ENCODE measurements at regions not wholly inside any gene's neighbourhood (a gene's known extent, or its start where the extent isn't known, plus 50 kb on each side); places are given as distances from the start of the nearest gene placed in this dataset.

GRCh38 chr13:40375489-40376171 lies 290.8 kb downstream of the FOXO1 start:
- Histone ChIP-seq H3K27me3 (no peaks in the 10 kb centered on the region), H3K4me1 (no peaks in the 10 kb centered on the region), H3K9me3 (no peaks in the 10 kb centered on the region), H3K4me3 (no peak overlapping the region), H3K36me3 (ENCODE audit: low read depth, missing control alignments) (no peaks in the 10 kb centered on the region), H3K27ac (no peak overlapping the region)
- intact Hi-C loops (cut with DNase I; ENCODE audit: low total_unique reads) = no loop called here
- no peak for TF ChIP-seq CTCF (IDR thresholded peaks at IDR 0.05)
- no peak for TF ChIP-seq POLR2A (IDR thresholded peaks at IDR 0.05)
- 90 to 93% methylated on average over 7 of the region's 7 CpGs for WGBS, 2 donors
- DNase-seq = no peak

GRCh38 chr13:40376296-40376849 lies 290.1 kb downstream of the FOXO1 start:
- no peaks in the 10 kb centered on the region for H3K9me3 ChIP-seq
- intact Hi-C loops (cut with DNase I; ENCODE audit: low total_unique reads) = no loop called here
- DNase-seq = no peak
- TF ChIP-seq CTCF (IDR thresholded peaks at IDR 0.05) (no peak), POLR2A (IDR thresholded peaks at IDR 0.05) (no peak)
- H3K27ac ChIP-seq = no peak overlapping the region
- H3K27me3 ChIP-seq = no peaks in the 10 kb centered on the region
- H3K36me3 ChIP-seq (ENCODE audit: low read depth, missing control alignments) = no peaks in the 10 kb centered on the region
- WGBS, 2 donors = 86 to 100% methylated on average over 2 to 4 of the region's 4 CpGs
- no peaks in the 10 kb centered on the region for H3K4me1 ChIP-seq
- no peak overlapping the region for H3K4me3 ChIP-seq

GRCh38 chr13:40376867-40377535 lies 289.4 kb downstream of the FOXO1 start:
- no peaks in the 10 kb centered on the region for H3K4me1 ChIP-seq
- intact Hi-C loops (cut with DNase I; ENCODE audit: low total_unique reads) = no loop called here
- TF ChIP-seq CTCF (IDR thresholded peaks at IDR 0.05) = no peak
- DNase-seq = no peak
- H3K27me3 ChIP-seq = no peaks in the 10 kb centered on the region
- no peak overlapping the region for H3K4me3 ChIP-seq
- no peak overlapping the region for H3K27ac ChIP-seq
- WGBS, 2 donors = 74% methylated on average over 10 of the region's 10 CpGs
- H3K9me3 ChIP-seq = no peaks in the 10 kb centered on the region
- no peaks in the 10 kb centered on the region for H3K36me3 ChIP-seq (ENCODE audit: low read depth, missing control alignments)

GRCh38 chr13:40377783-40378182 lies 288.7 kb downstream of the FOXO1 start:
- intact Hi-C loops (cut with DNase I; ENCODE audit: low total_unique reads) = no loop called here
- 88 to 93% methylated on average over 8 of the region's 8 CpGs for WGBS, 2 donors
- no peaks in the 10 kb centered on the region for H3K4me1 ChIP-seq

More at GRCh38 chr13:40377783-40378182, 288.7 kb downstream of the FOXO1 start:
- Histone ChIP-seq H3K27ac (no peak overlapping the region), H3K9me3 (no peaks in the 10 kb centered on the region), H3K4me3 (no peak overlapping the region), H3K27me3 (no peaks in the 10 kb centered on the region), H3K36me3 (ENCODE audit: low read depth, missing control alignments) (no peaks in the 10 kb centered on the region)
- no peak for DNase-seq
- TF ChIP-seq CTCF (IDR thresholded peaks at IDR 0.05) (no peak), POLR2A (IDR thresholded peaks at IDR 0.05) (no peak)
